CD4-positive, alpha-beta T cell (primary cell): ENCODE measurements at regions not wholly inside any gene's neighbourhood (a gene's known extent, or its start where the extent isn't known, plus 50 kb on each side); places are given as distances from the start of the nearest gene placed in this dataset.

ENCODE experiments used
- ATAC-seq: fragments of 200-7000 bp; cut with Tn5 transposase; one replicate; pipeline ENCODE4 v1.10.0; 2022; ENCODE audit warnings: mild to moderate bottlenecking; ENCODE audit not compliant: poor library complexity
- CTCF ChIA-PET: fragments of 350-600 bp; sonication (Branson Sonifier 250); formaldehyde crosslinking; loops from one replicate; lab custom pipeline; 2021; ENCODE audit warnings: antibody characterized with exemption, inconsistent platforms; lab: Charles Lee
- POLR2A ChIA-PET: fragments of 350-600 bp; sonication (Branson Sonifier 250); formaldehyde crosslinking; loops from one replicate; lab custom pipeline; 2021; ENCODE audit warnings: antibody characterized with exemption, inconsistent platforms; lab: Charles Lee
- DNase-seq, 14 experiments: peaks; one replicate each; pipeline ENCODE4 v3.0.0-alpha.2; 2013 to 2020; ENCODE audit warnings: mixed read lengths in 2 of 14
- H3K27ac ChIP-seq, 2 donors: one replicate each; pipeline versions ENCODE4 v1.5.1 to v1.7.0; 2013; ENCODE audit warnings: low read length in 2 of 2, low read depth in 1 of 2, mild to moderate bottlenecking in 1 of 2
- H3K27me3 ChIP-seq, 2 experiments: 1 replicate in 1 of 2; 2 replicates in 1 of 2; pipeline versions ENCODE4 v1.6.1 to v1.7.0; 2013; ENCODE audit warnings: low read length in 2 of 2, control low read depth in 1 of 2, mild to moderate bottlenecking in 1 of 2, moderate library complexity in 1 of 2; ENCODE audit not compliant: insufficient read depth in 2 of 2, control insufficient read depth in 1 of 2
- H3K36me3 ChIP-seq: one replicate; pipeline ENCODE4 v1.6.1; 2013; ENCODE audit warnings: low read length, control low read depth; ENCODE audit not compliant: insufficient read depth
- H3K4me1 ChIP-seq: one replicate; pipeline ENCODE4 v1.6.1; 2013; ENCODE audit warnings: low read length, control low read depth; ENCODE audit not compliant: insufficient read depth
- H3K4me3 ChIP-seq: one replicate; pipeline ENCODE4 v1.5.1; 2013; ENCODE audit warnings: mild to moderate bottlenecking, low read length, moderate library complexity
- H3K9me3 ChIP-seq, 2 experiments: 1 replicate in 1 of 2; 2 replicates in 1 of 2; pipeline versions ENCODE4 v1.6.1 to v1.7.0; 2013; ENCODE audit warnings: low read length in 2 of 2, mild to moderate bottlenecking in 2 of 2, control low read depth in 1 of 2, moderate library complexity in 1 of 2; ENCODE audit not compliant: control insufficient read depth in 1 of 2, insufficient read depth in 1 of 2
- H3K27ac Mint-ChIP-seq: one replicate; pipeline ENCODE4 v1.8.0; 2020; ENCODE audit warnings: mixed read lengths
- H3K27me3 Mint-ChIP-seq: one replicate; pipeline ENCODE4 v1.8.0; 2021; ENCODE audit warnings: mixed read lengths
- H3K36me3 Mint-ChIP-seq: one replicate; pipeline ENCODE4 v1.8.0; 2021; ENCODE audit warnings: low read depth, mixed read lengths
- H3K4me1 Mint-ChIP-seq: one replicate; pipeline ENCODE4 v1.8.0; 2021; ENCODE audit warnings: low read depth, mixed read lengths
- H3K4me3 Mint-ChIP-seq: one replicate; pipeline ENCODE4 v1.8.0; 2020; ENCODE audit warnings: mild to moderate bottlenecking, mixed read lengths
- H3K9me3 Mint-ChIP-seq: one replicate; pipeline ENCODE4 v1.8.0; 2020; ENCODE audit warnings: mixed read lengths
- intact Hi-C, 2 experiments: fragments of 100-400 bp; cut with DNase I in 1 of 2; cut with micrococcal nuclease in 1 of 2; formaldehyde crosslinking; loops; one replicate each; pipeline versions ENCODE4 v1.15.1 to v1.9.0; 2023 to 2025; cut with DNase I, micrococcal nuclease
- TF ChIP-seq, protein P1 (sequence below): fragments of 200-600 bp; IDR thresholded peaks from one replicate; pipeline ENCODE4 v1.8.0; 2022; ENCODE audit warnings: antibody characterized with exemption, mild to moderate bottlenecking

DNA sequence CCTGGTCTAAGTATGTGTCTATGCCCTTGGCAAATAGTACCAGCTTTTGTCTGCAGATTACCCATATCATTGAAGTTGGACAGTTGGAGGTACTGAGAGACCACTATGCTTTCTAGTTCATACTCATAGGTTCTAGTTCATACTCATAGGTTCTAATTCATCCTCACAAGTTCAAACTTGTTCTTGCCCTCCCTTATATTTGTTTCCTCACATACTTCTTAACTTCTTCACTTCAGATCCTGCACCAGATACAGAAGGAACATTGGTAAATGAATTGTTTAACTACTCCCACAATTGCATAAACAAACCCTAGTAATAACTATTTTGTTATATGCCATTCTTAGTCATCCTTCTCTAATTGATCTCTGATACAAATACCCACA, 172.2 kb downstream of the SLITRK1 start:
- DNase-seq, result no peak
- TF ChIP-seq, protein P1, sequence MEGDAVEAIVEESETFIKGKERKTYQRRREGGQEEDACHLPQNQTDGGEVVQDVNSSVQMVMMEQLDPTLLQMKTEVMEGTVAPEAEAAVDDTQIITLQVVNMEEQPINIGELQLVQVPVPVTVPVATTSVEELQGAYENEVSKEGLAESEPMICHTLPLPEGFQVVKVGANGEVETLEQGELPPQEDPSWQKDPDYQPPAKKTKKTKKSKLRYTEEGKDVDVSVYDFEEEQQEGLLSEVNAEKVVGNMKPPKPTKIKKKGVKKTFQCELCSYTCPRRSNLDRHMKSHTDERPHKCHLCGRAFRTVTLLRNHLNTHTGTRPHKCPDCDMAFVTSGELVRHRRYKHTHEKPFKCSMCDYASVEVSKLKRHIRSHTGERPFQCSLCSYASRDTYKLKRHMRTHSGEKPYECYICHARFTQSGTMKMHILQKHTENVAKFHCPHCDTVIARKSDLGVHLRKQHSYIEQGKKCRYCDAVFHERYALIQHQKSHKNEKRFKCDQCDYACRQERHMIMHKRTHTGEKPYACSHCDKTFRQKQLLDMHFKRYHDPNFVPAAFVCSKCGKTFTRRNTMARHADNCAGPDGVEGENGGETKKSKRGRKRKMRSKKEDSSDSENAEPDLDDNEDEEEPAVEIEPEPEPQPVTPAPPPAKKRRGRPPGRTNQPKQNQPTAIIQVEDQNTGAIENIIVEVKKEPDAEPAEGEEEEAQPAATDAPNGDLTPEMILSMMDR, result no peak
- Mint-ChIP-seq H3K27me3 (no peaks in the 10 kb centered on the region), H3K27ac (no peak overlapping the region), H3K36me3 (no peaks in the 10 kb centered on the region), H3K4me3 (no peak overlapping the region), H3K9me3 (peaks cover 6% of the 10 kb centered on the region), H3K4me1 (no peaks in the 10 kb centered on the region)
- intact Hi-C loops, result no loop called here
- POLR2A ChIA-PET, result no interaction called here
- Histone ChIP-seq H3K36me3 (no peaks in the 10 kb centered on the region), H3K27me3 (no peaks in the 10 kb centered on the region), H3K27ac (no peak overlapping the region), H3K9me3 (no peaks in the 10 kb centered on the region), H3K4me1 (no peaks in the 10 kb centered on the region), H3K4me3 (no peak overlapping the region)
- CTCF ChIA-PET, result interaction anchor here (1.2 kb wide), 1 partner anchor 12 kb away, joined by 3 read pairs; no protein-coding TSS in a partner anchor
- no peak for ATAC-seq

DNA sequence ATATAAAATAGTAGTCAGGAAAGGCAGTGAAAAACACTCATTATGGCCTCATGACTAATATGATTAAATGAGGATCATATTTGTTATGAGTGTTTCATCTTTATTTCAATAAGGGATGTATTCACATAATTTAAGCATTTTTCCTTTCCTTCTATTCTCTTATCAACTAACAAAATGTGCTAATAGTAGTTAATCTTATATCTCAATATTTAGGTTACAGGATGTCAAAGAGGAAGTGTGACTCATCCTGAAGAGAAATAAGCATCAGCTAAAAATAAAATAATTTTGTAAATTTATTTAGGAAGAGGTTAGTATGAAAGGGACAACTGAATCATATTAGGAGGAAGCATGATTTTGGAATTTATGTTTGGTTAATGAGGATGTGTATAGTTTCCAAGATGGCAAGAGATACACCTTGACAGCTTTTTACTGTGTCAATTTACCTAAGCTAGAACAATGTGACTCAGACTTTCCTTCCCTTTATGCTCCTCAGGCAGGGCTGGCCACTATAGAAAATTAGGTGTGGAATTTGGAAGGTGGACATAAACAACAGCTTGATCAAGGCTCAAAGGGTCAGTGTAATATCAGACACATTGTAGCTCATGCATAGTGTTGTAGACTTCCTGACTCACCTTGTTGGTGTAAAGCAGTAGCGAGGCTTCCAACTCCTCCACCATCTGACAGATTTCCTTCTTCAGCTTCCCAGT, 172.7 kb downstream of the SLITRK1 start:
- Mint-ChIP-seq H3K27me3 (no peaks in the 10 kb centered on the region), H3K9me3 (peaks cover 6% of the 10 kb centered on the region), H3K27ac (no peak overlapping the region), H3K36me3 (no peaks in the 10 kb centered on the region), H3K4me1 (no peaks in the 10 kb centered on the region), H3K4me3 (no peak overlapping the region)
- POLR2A ChIA-PET, result no interaction called here
- Histone ChIP-seq H3K9me3 (no peaks in the 10 kb centered on the region), H3K27ac (no peak overlapping the region), H3K4me1 (no peaks in the 10 kb centered on the region), H3K27me3 (no peaks in the 10 kb centered on the region), H3K36me3 (no peaks in the 10 kb centered on the region), H3K4me3 (no peak overlapping the region)
- CTCF ChIA-PET, result interaction anchor here (1.2 kb wide), 1 partner anchor 11 kb away, joined by 3 read pairs; no protein-coding TSS in a partner anchor
- ATAC-seq (no peak), DNase-seq (no peak)
- intact Hi-C loops, result no loop called here
- TF ChIP-seq, protein P1, result no peak

DNA sequence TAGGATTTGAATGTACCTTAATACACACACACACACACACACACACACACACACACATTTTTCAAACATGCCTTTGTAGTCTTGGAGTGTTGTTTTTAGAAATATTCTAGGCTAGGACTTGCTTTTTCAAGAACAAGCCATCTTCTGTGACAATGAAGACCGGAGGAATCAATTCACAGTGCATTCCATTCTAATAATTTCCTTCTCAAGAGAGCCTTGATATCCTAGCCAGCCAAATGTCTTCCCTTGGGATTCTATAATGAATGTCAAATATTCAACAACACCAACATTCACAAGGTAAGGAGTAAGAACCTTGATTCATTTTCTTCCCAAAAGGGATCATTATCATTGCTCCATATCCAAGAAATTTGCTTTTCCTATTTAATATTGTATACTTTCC, 180.3 kb downstream of the SLITRK1 start:
- H3K36me3 Mint-ChIP-seq, result no peaks in the 10 kb centered on the region
- Histone ChIP-seq H3K27me3 (no peaks in the 10 kb centered on the region), H3K4me1 (no peaks in the 10 kb centered on the region), H3K9me3 (peaks cover 0 to 3% of the 10 kb centered on the region in 2 experiments), H3K4me3 (no peak overlapping the region), H3K27ac (no peak overlapping the region), H3K36me3 (no peaks in the 10 kb centered on the region)
- ChIA-PET POLR2A (no interaction called here), CTCF (no interaction called here)
- H3K4me3 Mint-ChIP-seq, result no peak overlapping the region
- no peaks in the 10 kb centered on the region for H3K4me1 Mint-ChIP-seq
- ATAC-seq, result no peak
- TF ChIP-seq, protein P1, result no peak
- H3K9me3 Mint-ChIP-seq, result peaks cover 3% of the 10 kb centered on the region
- no peak for DNase-seq
- no peaks in the 10 kb centered on the region for H3K27me3 Mint-ChIP-seq
- intact Hi-C loops, result no loop called here
- no peak overlapping the region for H3K27ac Mint-ChIP-seq
